ENCODE measurements at regions not wholly inside any gene's neighbourhood (a gene's known extent, or its start where the extent isn't known, plus 50 kb on each side); places are given as distances from the start of the nearest gene placed in this dataset.

- DNase-seq (ENCODE audit: low read depth): no peak
- no peak overlapping the region for H3K4me3 ChIP-seq (ENCODE audit: low read depth, low read length)
- H3K27me3 ChIP-seq (ENCODE audit: control insufficient read depth, insufficient read depth, low read length): no peaks in the 10 kb centered on the region
- POLR2A ChIA-PET: no interaction called here
- CTCF ChIA-PET: interaction anchor here (0.6 kb wide), 1 partner anchor 661 kb away, joined by 3 read pairs; no protein-coding TSS in a partner anchor
- no peaks in the 10 kb centered on the region for H3K36me3 ChIP-seq (ENCODE audit: control insufficient read depth, insufficient read depth, low read length)
- TF ChIP-seq, protein P1, sequence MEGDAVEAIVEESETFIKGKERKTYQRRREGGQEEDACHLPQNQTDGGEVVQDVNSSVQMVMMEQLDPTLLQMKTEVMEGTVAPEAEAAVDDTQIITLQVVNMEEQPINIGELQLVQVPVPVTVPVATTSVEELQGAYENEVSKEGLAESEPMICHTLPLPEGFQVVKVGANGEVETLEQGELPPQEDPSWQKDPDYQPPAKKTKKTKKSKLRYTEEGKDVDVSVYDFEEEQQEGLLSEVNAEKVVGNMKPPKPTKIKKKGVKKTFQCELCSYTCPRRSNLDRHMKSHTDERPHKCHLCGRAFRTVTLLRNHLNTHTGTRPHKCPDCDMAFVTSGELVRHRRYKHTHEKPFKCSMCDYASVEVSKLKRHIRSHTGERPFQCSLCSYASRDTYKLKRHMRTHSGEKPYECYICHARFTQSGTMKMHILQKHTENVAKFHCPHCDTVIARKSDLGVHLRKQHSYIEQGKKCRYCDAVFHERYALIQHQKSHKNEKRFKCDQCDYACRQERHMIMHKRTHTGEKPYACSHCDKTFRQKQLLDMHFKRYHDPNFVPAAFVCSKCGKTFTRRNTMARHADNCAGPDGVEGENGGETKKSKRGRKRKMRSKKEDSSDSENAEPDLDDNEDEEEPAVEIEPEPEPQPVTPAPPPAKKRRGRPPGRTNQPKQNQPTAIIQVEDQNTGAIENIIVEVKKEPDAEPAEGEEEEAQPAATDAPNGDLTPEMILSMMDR (IDR thresholded peaks at IDR 0.05; ENCODE audit: insufficient read depth, low read depth, low read length): no peak
Observed at GRCh38 chr16:65604771-65605170, 482.9 kb upstream of the CDH11 start.

GRCh38 chr16:65601781-65602180 lies 479.9 kb upstream of the CDH11 start:
- TF ChIP-seq, protein P1 (IDR thresholded peaks at IDR 0.05; ENCODE audit: insufficient read depth, low read depth, low read length): no peak
- Histone ChIP-seq H3K4me3 (ENCODE audit: low read depth, low read length) (no peak overlapping the region), H3K27me3 (ENCODE audit: control insufficient read depth, insufficient read depth, low read length) (no peaks in the 10 kb centered on the region), H3K36me3 (ENCODE audit: control insufficient read depth, insufficient read depth, low read length) (no peaks in the 10 kb centered on the region)
- POLR2A ChIA-PET: no interaction called here
- CTCF ChIA-PET: no interaction called here
- no peak for DNase-seq (ENCODE audit: low read depth)

- CTCF ChIA-PET: interaction anchor here (0.5 to 1.2 kb wide), 4 partner anchors 8 to 915 kb away, joined by 3 read pairs; no protein-coding TSS in a partner anchor
Observed at GRCh38 chr16:65600629-65601028, 478.8 kb upstream of the CDH11 start.

GRCh38 chr16:65600046-65600445 lies 478.2 kb upstream of the CDH11 start:
- ChIA-PET CTCF (interaction anchor here (0.5 to 1.2 kb wide), 5 partner anchors 7 to 916 kb away, joined by 3 read pairs; no protein-coding TSS in a partner anchor), POLR2A (no interaction called here)
- H3K36me3 ChIP-seq (ENCODE audit: control insufficient read depth, insufficient read depth, low read length): no peaks in the 10 kb centered on the region
- TF ChIP-seq, protein P1 (IDR thresholded peaks at IDR 0.05; ENCODE audit: insufficient read depth, low read depth, low read length): no peak
- no peak for DNase-seq (ENCODE audit: low read depth)
- no peak overlapping the region for H3K4me3 ChIP-seq (ENCODE audit: low read depth, low read length)
- no peaks in the 10 kb centered on the region for H3K27me3 ChIP-seq (ENCODE audit: control insufficient read depth, insufficient read depth, low read length)

More at GRCh38 chr16:65600629-65601028, 478.8 kb upstream of the CDH11 start:
- no peak overlapping the region for H3K4me3 ChIP-seq (ENCODE audit: low read depth, low read length)
- DNase-seq (ENCODE audit: low read depth): no peak
- POLR2A ChIA-PET: no interaction called here
- H3K36me3 ChIP-seq (ENCODE audit: control insufficient read depth, insufficient read depth, low read length): no peaks in the 10 kb centered on the region
- no peaks in the 10 kb centered on the region for H3K27me3 ChIP-seq (ENCODE audit: control insufficient read depth, insufficient read depth, low read length)
- TF ChIP-seq, protein P1 (IDR thresholded peaks at IDR 0.05; ENCODE audit: insufficient read depth, low read depth, low read length): no peak

GRCh38 chr16:65598621-65599020 lies 476.8 kb upstream of the CDH11 start:
- POLR2A ChIA-PET: no interaction called here
- CTCF ChIA-PET: no interaction called here
- DNase-seq (ENCODE audit: low read depth): no peak
- Histone ChIP-seq H3K4me3 (ENCODE audit: low read depth, low read length) (no peak overlapping the region), H3K36me3 (ENCODE audit: control insufficient read depth, insufficient read depth, low read length) (no peaks in the 10 kb centered on the region), H3K27me3 (ENCODE audit: control insufficient read depth, insufficient read depth, low read length) (no peaks in the 10 kb centered on the region)
- TF ChIP-seq, protein P1 (IDR thresholded peaks at IDR 0.05; ENCODE audit: insufficient read depth, low read depth, low read length): no peak
